WTC11 (cell line): ENCODE measurements at regions not wholly inside any gene's neighbourhood (a gene's known extent, or its start where the extent isn't known, plus 50 kb on each side); places are given as distances from the start of the nearest gene placed in this dataset.

Source experiments
- ATAC-seq: fragments of 200-7000 bp; cut with Tn5 transposase; 2 replicates; pipeline ENCODE4 v1.10.0; 2021; ENCODE audit warnings: mild to moderate bottlenecking, moderate library complexity
- CTCF ChIA-PET: fragments of 300-600 bp; sonication (Branson Sonifier 250); formaldehyde crosslinking; loops from one replicate; lab custom pipeline; 2021; ENCODE audit warnings: antibody characterized with exemption; lab: Charles Lee
- POLR2A ChIA-PET: fragments of 350-600 bp; sonication (Branson Sonifier 250); formaldehyde crosslinking; loops from one replicate; lab custom pipeline; 2021; ENCODE audit warnings: antibody characterized with exemption; lab: Charles Lee
- DNase-seq: peaks from one replicate; pipeline ENCODE4 v3.0.0; 2021; ENCODE audit warnings: low spot score
- H3K27ac Mint-ChIP-seq: 2 replicates; pipeline ENCODE4 v1.8.0; 2021; ENCODE audit warnings: mixed read lengths
- H3K27me3 Mint-ChIP-seq: 2 replicates; pipeline ENCODE4 v1.8.0; 2021; ENCODE audit warnings: low read depth, mild to moderate bottlenecking, moderate library complexity, mixed read lengths
- H3K36me3 Mint-ChIP-seq: 2 replicates; pipeline ENCODE4 v1.8.0; 2021; ENCODE audit warnings: mixed read lengths
- H3K4me1 Mint-ChIP-seq: 2 replicates; pipeline ENCODE4 v1.8.0; 2022; ENCODE audit warnings: mixed read lengths
- H3K4me3 Mint-ChIP-seq: 2 replicates; pipeline ENCODE4 v1.8.0; 2021; ENCODE audit warnings: mild to moderate bottlenecking, moderate library complexity, mixed read lengths
- H3K9me3 Mint-ChIP-seq: 2 replicates; pipeline ENCODE4 v1.8.0; 2021; ENCODE audit warnings: mixed read lengths
- JUN ChIP-seq: sonication (generic); formaldehyde crosslinking; IDR thresholded peaks from 2 replicates; pipeline ENCODE4 v1.8.0; 2023; ENCODE audit warnings: mild to moderate bottlenecking, missing genetic modification reagents
- MYBL2 ChIP-seq: sonication (generic); formaldehyde crosslinking; IDR thresholded peaks from 2 replicates; pipeline ENCODE4 v1.8.1; 2023; ENCODE audit warnings: mild to moderate bottlenecking, moderate library complexity, missing genetic modification reagents
- NFATC4 ChIP-seq: fragments of 250-450 bp; sonication (Bioruptor Pico); IDR thresholded peaks from 2 replicates; pipeline ENCODE4 v1.9.0; 2021; ENCODE audit warnings: mild to moderate bottlenecking
- NR3C1 ChIP-seq: sonication (generic); formaldehyde crosslinking; conservative IDR thresholded peaks from 2 replicates; pipeline ENCODE4 v1.8.1; 2023; ENCODE audit warnings: low read depth, mild to moderate bottlenecking, missing genetic modification reagents
- SP1 ChIP-seq: sonication (generic); formaldehyde crosslinking; conservative IDR thresholded peaks from 2 replicates; pipeline ENCODE4 v1.8.1; 2022; ENCODE audit warnings: missing genetic modification reagents
- TEAD1 ChIP-seq: sonication (generic); formaldehyde crosslinking; IDR thresholded peaks from 2 replicates; pipeline ENCODE4 v1.8.0; 2022; ENCODE audit warnings: mild to moderate bottlenecking, missing genetic modification reagents
- ZNF138 ChIP-seq: sonication (generic); formaldehyde crosslinking; conservative IDR thresholded peaks from 2 replicates; pipeline ENCODE4 v1.8.1; 2022; ENCODE audit warnings: mild to moderate bottlenecking, moderate library complexity, missing genetic modification reagents
- ZNF219 ChIP-seq: sonication (generic); formaldehyde crosslinking; IDR thresholded peaks from 2 replicates; pipeline ENCODE4 v1.8.0; 2023; ENCODE audit warnings: missing genetic modification reagents, mild to moderate bottlenecking, borderline replicate concordance
- ZNF232 ChIP-seq: sonication (generic); formaldehyde crosslinking; IDR thresholded peaks from 2 replicates; pipeline ENCODE4 v1.8.0; 2022; ENCODE audit warnings: mild to moderate bottlenecking, missing genetic modification reagents
- ZNF396 ChIP-seq: fragments of 250-450 bp; sonication (Bioruptor Pico); IDR thresholded peaks from 2 replicates; pipeline ENCODE4 v1.8.0; 2021; ENCODE audit warnings: mild to moderate bottlenecking, moderate library complexity, borderline replicate concordance
- TF ChIP-seq, protein P1 (sequence below): fragments of 250-450 bp; sonication (Bioruptor Pico); IDR thresholded peaks from 2 replicates; pipeline ENCODE4 v1.9.0; 2021; ENCODE audit warnings: moderate library complexity, mild to moderate bottlenecking, inconsistent platforms, borderline replicate concordance
- TF ChIP-seq, protein P2 (sequence below): fragments of 250-450 bp; sonication (Bioruptor Pico); conservative IDR thresholded peaks from 2 replicates; pipeline ENCODE4 v1.9.0; 2021; ENCODE audit warnings: mild to moderate bottlenecking
- TF ChIP-seq, protein P3 (sequence below): sonication (generic); formaldehyde crosslinking; IDR thresholded peaks from 2 replicates; pipeline ENCODE4 v1.8.1; 2023; ENCODE audit warnings: mild to moderate bottlenecking, missing genetic modification reagents, moderate library complexity
- TF ChIP-seq, protein P4 (sequence below): sonication (generic); formaldehyde crosslinking; IDR thresholded peaks from 2 replicates; pipeline ENCODE4 v1.8.1; 2022; ENCODE audit warnings: low read depth, missing genetic modification reagents, borderline replicate concordance
- TF ChIP-seq, protein P5 (sequence below): sonication (generic); formaldehyde crosslinking; IDR thresholded peaks from 2 replicates; pipeline ENCODE4 v1.8.1; 2022; ENCODE audit warnings: mild to moderate bottlenecking, moderate library complexity, missing genetic modification reagents
- TF ChIP-seq, protein P6 (sequence below): sonication (generic); formaldehyde crosslinking; IDR thresholded peaks from 2 replicates; pipeline ENCODE4 v1.8.1; 2022; ENCODE audit warnings: mild to moderate bottlenecking, missing genetic modification reagents, moderate library complexity, borderline replicate concordance
- TF ChIP-seq, protein P7 (sequence below): fragments of 250-450 bp; sonication (Bioruptor Pico); IDR thresholded peaks from 2 replicates; pipeline ENCODE4 v2.1.2; 2022; ENCODE audit warnings: mild to moderate bottlenecking, moderate library complexity

DNA sequence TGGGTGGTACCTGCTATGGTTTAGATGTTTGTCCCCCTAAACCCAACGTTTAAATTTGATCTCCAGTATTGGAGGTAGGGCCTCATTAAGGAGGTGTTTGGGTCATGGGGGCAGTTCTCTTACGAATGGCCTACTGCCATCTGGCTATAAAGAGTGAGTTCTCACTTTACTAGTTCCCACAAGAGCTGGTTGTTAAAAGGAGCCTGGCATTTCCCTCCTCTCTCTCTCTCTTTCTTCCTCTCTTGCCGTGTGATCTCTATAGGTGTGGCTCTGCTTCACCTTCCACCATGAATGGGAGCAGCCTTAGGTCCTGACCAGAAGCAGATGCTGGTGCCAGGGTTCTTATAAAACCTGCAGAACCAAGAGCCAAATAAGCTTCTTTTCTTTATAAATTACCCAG is 193.2 kb upstream of the CDH6 start:
- ATAC-seq, result no peak
- DNase-seq, result no peak
- TF ChIP-seq ZNF232 (CRISPR knock-in tag) (no peak), TEAD1 (no peak), MYBL2 (no peak), ZNF138 (CRISPR knock-in tag) (no peak), JUN (CRISPR knock-in tag) (no peak), SP1 (CRISPR knock-in tag) (no peak), NFATC4 (CRISPR knock-in tag) (no peak)
- TF ChIP-seq, protein P1, sequence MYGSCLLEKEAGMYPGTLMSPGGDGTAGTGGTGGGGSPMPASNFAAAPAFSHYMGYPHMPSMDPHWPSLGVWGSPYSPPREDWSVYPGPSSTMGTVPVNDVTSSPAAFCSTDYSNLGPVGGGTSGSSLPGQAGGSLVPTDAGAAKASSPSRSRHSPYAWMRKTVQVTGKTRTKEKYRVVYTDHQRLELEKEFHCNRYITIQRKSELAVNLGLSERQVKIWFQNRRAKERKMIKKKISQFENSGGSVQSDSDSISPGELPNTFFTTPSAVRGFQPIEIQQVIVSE (CRISPR knock-in tag), result no peak
- TF ChIP-seq, protein P2, sequence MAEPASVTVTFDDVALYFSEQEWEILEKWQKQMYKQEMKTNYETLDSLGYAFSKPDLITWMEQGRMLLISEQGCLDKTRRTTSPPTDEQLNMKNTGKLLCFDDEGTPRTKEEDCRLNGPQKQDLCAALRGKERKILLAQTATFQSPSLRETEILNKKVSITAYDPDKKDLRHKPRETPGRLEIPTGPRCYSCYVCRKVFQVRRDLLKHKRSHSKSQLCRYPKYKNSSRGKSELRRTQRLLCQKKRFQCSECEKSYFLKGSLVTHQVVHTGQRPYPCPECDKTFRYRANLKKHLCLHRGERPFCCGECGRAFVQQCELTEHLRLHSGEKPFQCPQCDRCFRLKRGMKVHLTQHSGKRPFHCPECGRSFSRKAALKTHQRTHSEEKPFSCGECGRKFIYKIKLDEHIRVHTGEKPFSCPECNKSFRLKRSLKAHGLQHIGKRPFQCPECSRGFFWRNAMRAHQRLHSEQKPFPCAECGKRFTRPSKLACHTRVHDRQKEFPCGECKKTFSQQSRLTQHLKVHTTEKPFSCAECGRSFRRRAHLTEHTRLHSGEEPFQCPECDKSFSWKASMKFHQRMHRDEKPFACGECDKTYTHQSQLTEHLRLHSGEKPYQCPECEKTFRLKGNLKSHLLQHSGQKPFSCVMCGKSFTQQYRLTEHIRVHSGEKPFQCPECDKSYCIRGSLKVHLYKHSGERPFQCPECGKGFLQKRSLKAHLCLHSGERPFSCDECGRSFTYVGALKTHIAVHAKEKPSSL (CRISPR knock-in tag), result no peak
- TF ChIP-seq, protein P3, sequence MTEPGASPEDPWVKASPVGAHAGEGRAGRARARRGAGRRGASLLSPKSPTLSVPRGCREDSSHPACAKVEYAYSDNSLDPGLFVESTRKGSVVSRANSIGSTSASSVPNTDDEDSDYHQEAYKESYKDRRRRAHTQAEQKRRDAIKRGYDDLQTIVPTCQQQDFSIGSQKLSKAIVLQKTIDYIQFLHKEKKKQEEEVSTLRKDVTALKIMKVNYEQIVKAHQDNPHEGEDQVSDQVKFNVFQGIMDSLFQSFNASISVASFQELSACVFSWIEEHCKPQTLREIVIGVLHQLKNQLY (CRISPR knock-in tag), result no peak
- TF ChIP-seq, protein P4, sequence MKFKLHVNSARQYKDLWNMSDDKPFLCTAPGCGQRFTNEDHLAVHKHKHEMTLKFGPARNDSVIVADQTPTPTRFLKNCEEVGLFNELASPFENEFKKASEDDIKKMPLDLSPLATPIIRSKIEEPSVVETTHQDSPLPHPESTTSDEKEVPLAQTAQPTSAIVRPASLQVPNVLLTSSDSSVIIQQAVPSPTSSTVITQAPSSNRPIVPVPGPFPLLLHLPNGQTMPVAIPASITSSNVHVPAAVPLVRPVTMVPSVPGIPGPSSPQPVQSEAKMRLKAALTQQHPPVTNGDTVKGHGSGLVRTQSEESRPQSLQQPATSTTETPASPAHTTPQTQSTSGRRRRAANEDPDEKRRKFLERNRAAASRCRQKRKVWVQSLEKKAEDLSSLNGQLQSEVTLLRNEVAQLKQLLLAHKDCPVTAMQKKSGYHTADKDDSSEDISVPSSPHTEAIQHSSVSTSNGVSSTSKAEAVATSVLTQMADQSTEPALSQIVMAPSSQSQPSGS, result no peak
- TF ChIP-seq, all 79 proteins: peak for 0
- POLR2A ChIA-PET, result no interaction called here
- CTCF ChIA-PET, result no interaction called here
- Mint-ChIP-seq H3K4me3 (no peak overlapping the region), H3K27me3 (no peaks in the 10 kb centered on the region), H3K9me3 (peaks cover 30% of the 10 kb centered on the region), H3K4me1 (peaks cover 4% of the 10 kb centered on the region), H3K27ac (no peak overlapping the region), H3K36me3 (peaks cover 2% of the 10 kb centered on the region; the same call in 1 of the 2 replicates)

DNA sequence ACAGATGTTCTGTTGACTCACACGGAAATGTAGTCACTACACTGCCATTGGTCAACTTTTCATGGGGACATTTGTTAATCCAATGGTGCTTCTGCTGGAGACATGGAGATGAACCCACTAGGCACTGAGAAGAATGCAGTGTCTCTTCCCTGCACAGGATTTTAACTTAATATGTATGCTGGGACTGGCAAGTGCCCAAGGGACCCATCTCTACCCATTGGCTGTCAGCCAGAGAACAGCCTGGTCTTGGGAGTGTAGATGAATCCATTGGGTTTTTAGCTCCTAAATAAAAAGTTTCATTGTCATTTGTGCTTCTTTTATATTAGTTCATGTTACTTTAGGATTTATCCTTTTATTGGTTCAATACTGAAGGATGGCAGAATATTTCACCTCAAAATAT is 195.8 kb upstream of the CDH6 start:
- Mint-ChIP-seq H3K4me3 (no peak overlapping the region), H3K4me1 (peaks cover 17% of the 10 kb centered on the region), H3K27me3 (no peaks in the 10 kb centered on the region), H3K36me3 (peaks cover 2% of the 10 kb centered on the region; the same call in 1 of the 2 replicates), H3K9me3 (peaks cover 14% of the 10 kb centered on the region), H3K27ac (no peak overlapping the region)
- CTCF ChIA-PET, result no interaction called here
- no peak for TF ChIP-seq NR3C1 (CRISPR knock-in tag)
- TF ChIP-seq ZNF219 (CRISPR knock-in tag), result no peak
- TF ChIP-seq, protein P5, sequence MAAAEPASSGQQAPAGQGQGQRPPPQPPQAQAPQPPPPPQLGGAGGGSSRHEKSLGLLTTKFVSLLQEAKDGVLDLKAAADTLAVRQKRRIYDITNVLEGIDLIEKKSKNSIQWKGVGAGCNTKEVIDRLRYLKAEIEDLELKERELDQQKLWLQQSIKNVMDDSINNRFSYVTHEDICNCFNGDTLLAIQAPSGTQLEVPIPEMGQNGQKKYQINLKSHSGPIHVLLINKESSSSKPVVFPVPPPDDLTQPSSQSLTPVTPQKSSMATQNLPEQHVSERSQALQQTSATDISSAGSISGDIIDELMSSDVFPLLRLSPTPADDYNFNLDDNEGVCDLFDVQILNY (CRISPR knock-in tag), result no peak
- TF ChIP-seq, protein P6, sequence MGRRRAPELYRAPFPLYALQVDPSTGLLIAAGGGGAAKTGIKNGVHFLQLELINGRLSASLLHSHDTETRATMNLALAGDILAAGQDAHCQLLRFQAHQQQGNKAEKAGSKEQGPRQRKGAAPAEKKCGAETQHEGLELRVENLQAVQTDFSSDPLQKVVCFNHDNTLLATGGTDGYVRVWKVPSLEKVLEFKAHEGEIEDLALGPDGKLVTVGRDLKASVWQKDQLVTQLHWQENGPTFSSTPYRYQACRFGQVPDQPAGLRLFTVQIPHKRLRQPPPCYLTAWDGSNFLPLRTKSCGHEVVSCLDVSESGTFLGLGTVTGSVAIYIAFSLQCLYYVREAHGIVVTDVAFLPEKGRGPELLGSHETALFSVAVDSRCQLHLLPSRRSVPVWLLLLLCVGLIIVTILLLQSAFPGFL, result no peak
- TF ChIP-seq, protein P7, sequence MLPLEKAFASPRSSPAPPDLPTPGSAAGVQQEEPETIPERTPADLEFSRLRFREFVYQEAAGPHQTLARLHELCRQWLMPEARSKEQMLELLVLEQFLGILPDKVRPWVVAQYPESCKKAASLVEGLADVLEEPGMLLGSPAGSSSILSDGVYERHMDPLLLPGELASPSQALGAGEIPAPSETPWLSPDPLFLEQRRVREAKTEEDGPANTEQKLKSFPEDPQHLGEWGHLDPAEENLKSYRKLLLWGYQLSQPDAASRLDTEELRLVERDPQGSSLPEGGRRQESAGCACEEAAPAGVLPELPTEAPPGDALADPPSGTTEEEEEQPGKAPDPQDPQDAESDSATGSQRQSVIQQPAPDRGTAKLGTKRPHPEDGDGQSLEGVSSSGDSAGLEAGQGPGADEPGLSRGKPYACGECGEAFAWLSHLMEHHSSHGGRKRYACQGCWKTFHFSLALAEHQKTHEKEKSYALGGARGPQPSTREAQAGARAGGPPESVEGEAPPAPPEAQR (CRISPR knock-in tag), result no peak
- TF ChIP-seq, protein P1 (CRISPR knock-in tag), result no peak
- no peak for TF ChIP-seq ZNF396 (CRISPR knock-in tag)
- POLR2A ChIA-PET, result interaction anchor here (0.6 kb wide), 1 partner anchor 1967 kb away, joined by 4 read pairs; no protein-coding TSS in a partner anchor
- no peak for DNase-seq
- no peak for ATAC-seq
